ENCODE measurements at regions not wholly inside any gene's neighbourhood (a gene's known extent, or its start where the extent isn't known, plus 50 kb on each side); places are given as distances from the start of the nearest gene placed in this dataset.

DNA sequence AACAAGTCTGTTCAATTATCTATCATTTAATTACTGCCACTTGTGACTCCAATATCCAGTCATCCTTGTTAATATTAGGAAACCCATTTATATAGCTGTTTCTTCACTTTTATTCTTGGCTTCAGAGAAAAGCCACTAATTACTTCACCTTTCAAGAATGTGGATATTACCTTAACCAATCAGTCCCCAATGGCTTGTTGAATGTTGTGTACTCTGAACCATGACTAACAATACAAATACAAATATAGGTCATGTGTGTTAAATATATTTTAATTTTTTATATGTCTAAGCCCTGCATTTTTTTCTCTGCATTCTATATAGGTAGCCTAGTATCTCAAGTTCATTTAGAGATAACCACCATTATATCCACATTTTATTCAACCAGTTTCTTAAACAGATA, 1513.4 kb upstream of the AGA start:
- no peak overlapping the region for H3K4ac ChIP-seq (ENCODE audit: low read depth, low read length)
- H2AK5ac ChIP-seq (ENCODE audit: low read length): no peak overlapping the region
- H3K18ac ChIP-seq (ENCODE audit: low read length): no peak overlapping the region
- H3K9ac ChIP-seq (ENCODE audit: low read length): no peak overlapping the region
- H3K36me3 ChIP-seq (ENCODE audit: control insufficient read depth in 1 of 2, insufficient read depth in 2 of 2, low read length in 2 of 2): no peaks in the 10 kb centered on the region
- H3K9me3 ChIP-seq (ENCODE audit: insufficient read depth, low read depth, low read length): peaks cover 10% of the 10 kb centered on the region
- no peak for DNase-seq
- no peak overlapping the region for H3K23ac ChIP-seq (ENCODE audit: low read length)
- no peak overlapping the region for H4K8ac ChIP-seq (ENCODE audit: low read depth, low read length)
- no peak overlapping the region for H2AFZ ChIP-seq (ENCODE audit: insufficient read depth, low read length, poor library complexity)
- H3K4me1 ChIP-seq (ENCODE audit: control insufficient read depth in 1 of 2, insufficient read depth in 2 of 2, low read length in 2 of 2): no peaks in the 10 kb centered on the region
- H4K12ac ChIP-seq (ENCODE audit: low read depth, low read length): no peak overlapping the region
- no peak overlapping the region for H3K27ac ChIP-seq (ENCODE audit: low read depth, low read length)
- no peak overlapping the region for H2BK120ac ChIP-seq (ENCODE audit: insufficient read depth, low read length, poor library complexity)
- H3K4me2 ChIP-seq (ENCODE audit: low read length): no peak overlapping the region
- H3K79me1 ChIP-seq (ENCODE audit: low read length): no peaks in the 10 kb centered on the region
- no peaks in the 10 kb centered on the region for H3K79me2 ChIP-seq (ENCODE audit: control insufficient read depth, insufficient read depth, low read length, poor library complexity)
- no peak overlapping the region for H4K91ac ChIP-seq (ENCODE audit: low read depth, low read length)
- no peak overlapping the region for H3K4me3 ChIP-seq (ENCODE audit: low read depth, low read length)
- no peak overlapping the region for H3K14ac ChIP-seq (ENCODE audit: low read length)
- H2BK12ac ChIP-seq (ENCODE audit: low read length): no peak overlapping the region
- no peak overlapping the region for H2BK5ac ChIP-seq (ENCODE audit: low read depth, low read length, poor library complexity)
- H3K27me3 ChIP-seq (ENCODE audit: insufficient read depth, low read length): no peaks in the 10 kb centered on the region

DNA sequence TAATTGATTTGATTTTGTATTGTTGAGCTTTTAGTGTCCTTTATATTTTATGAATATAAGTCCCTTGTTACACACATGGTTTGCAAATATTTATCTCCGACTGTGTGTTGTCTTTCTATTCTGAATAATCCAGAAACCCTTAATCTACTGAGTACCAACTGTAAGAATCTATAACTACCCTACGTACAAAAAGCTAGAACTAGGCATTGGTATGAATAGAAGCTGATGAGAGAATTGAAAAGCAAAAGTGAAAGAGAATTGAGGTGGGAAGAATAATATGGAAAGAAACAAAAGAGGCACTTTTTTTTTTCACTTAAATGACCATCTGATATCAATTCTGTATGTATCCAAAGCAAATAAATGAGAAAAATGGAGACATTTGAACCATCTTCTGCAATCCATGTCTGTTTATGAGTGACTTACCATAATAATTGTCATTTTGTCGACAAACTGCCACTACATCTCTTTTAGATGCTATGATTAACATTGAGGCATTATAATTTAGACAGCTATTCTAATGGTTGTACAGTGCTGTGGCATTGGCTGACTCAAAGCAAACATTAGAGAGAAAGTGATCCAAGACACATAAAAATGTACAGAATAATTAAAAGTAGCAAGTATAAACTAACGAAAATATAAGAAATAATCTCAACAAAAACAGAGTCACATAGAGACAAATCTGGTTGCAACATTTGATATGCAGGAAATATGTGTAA, 1516.6 kb upstream of the AGA start:
- Histone ChIP-seq H2AK5ac (ENCODE audit: low read length) (no peak overlapping the region), H4K8ac (ENCODE audit: low read depth, low read length) (no peak overlapping the region), H3K9me3 (ENCODE audit: insufficient read depth, low read depth, low read length) (peaks cover 2% of the 10 kb centered on the region), H2AFZ (ENCODE audit: insufficient read depth, low read length, poor library complexity) (no peak overlapping the region), H3K79me2 (ENCODE audit: control insufficient read depth, insufficient read depth, low read length, poor library complexity) (no peaks in the 10 kb centered on the region), H3K4me1 (ENCODE audit: control insufficient read depth in 1 of 2, insufficient read depth in 2 of 2, low read length in 2 of 2) (peaks cover 0 to 3% of the 10 kb centered on the region in 2 experiments), H4K12ac (ENCODE audit: low read depth, low read length) (no peak overlapping the region), H3K23ac (ENCODE audit: low read length) (no peak overlapping the region), H3K9ac (ENCODE audit: low read length) (no peak overlapping the region), H2BK120ac (ENCODE audit: insufficient read depth, low read length, poor library complexity) (no peak overlapping the region), H3K4me2 (ENCODE audit: low read length) (no peak overlapping the region), H2BK12ac (ENCODE audit: low read length) (no peak overlapping the region), H3K27ac (ENCODE audit: low read depth, low read length) (no peak overlapping the region), H3K18ac (ENCODE audit: low read length) (no peak overlapping the region), H3K36me3 (ENCODE audit: control insufficient read depth in 1 of 2, insufficient read depth in 2 of 2, low read length in 2 of 2) (no peaks in the 10 kb centered on the region), H3K27me3 (ENCODE audit: insufficient read depth, low read length) (no peaks in the 10 kb centered on the region), H3K14ac (ENCODE audit: low read length) (no peak overlapping the region), H2BK5ac (ENCODE audit: low read depth, low read length, poor library complexity) (no peak overlapping the region), H3K79me1 (ENCODE audit: low read length) (no peaks in the 10 kb centered on the region), H4K91ac (ENCODE audit: low read depth, low read length) (no peak overlapping the region), H3K4me3 (ENCODE audit: low read depth, low read length) (no peak overlapping the region), H3K4ac (ENCODE audit: low read depth, low read length) (no peak overlapping the region)
- no CpG with 5 or more reads among the region's 4 CpGs for WGBS (ENCODE audit: extremely low coverage, insufficient coverage, insufficient read length)
- no peak for DNase-seq

DNA sequence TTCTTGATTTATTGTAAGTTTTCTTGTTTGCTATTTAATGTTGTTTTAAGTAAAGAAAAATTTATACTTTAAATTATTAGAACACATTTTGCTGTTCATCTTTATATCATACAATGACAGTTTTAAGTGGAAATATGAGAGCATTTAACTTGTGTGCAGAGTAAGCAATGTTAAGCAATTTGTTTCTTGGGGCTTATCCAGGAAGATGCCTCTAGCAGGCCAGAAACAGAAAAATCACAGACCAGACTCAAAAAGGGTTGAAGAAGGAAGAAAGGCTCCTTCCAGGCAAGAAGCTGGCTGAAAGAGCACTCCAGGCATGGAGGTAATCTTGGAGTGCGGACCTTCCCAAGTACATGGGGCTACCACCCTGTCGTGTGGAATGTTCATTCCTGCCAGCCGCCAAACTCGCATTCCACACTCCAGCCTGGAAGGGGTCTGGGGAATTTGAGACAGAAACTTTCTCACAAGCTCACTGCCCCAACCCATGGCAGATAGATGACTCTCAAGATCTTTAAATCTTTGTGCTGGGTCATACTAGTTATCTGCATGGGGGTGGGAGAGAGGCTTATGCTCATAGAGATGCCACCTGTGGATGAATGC, 1521.3 kb upstream of the AGA start:
- peaks cover 0 to 3% of the 10 kb centered on the region in 2 experiments for H3K4me1 ChIP-seq (ENCODE audit: control insufficient read depth in 1 of 2, insufficient read depth in 2 of 2, low read length in 2 of 2)
- no peak overlapping the region for H2AK5ac ChIP-seq (ENCODE audit: low read length)
- peak overlapping the region; percentile 19 for H3K4me2 ChIP-seq (ENCODE audit: low read length)
- no peak overlapping the region for H3K4ac ChIP-seq (ENCODE audit: low read depth, low read length)
- no peak overlapping the region for H2AFZ ChIP-seq (ENCODE audit: insufficient read depth, low read length, poor library complexity)
- no CpG with 5 or more reads among the region's 4 CpGs for WGBS (ENCODE audit: extremely low coverage, insufficient coverage, insufficient read length)
- no peak overlapping the region for H3K14ac ChIP-seq (ENCODE audit: low read length)
- no peaks in the 10 kb centered on the region for H3K36me3 ChIP-seq (ENCODE audit: control insufficient read depth in 1 of 2, insufficient read depth in 2 of 2, low read length in 2 of 2)
- H2BK5ac ChIP-seq (ENCODE audit: low read depth, low read length, poor library complexity): no peak overlapping the region
- no peak for DNase-seq
- no peak overlapping the region for H4K12ac ChIP-seq (ENCODE audit: low read depth, low read length)
- no peaks in the 10 kb centered on the region for H3K79me1 ChIP-seq (ENCODE audit: low read length)
- no peak overlapping the region for H3K18ac ChIP-seq (ENCODE audit: low read length)
- H2BK120ac ChIP-seq (ENCODE audit: insufficient read depth, low read length, poor library complexity): no peak overlapping the region
- no peak overlapping the region for H3K4me3 ChIP-seq (ENCODE audit: low read depth, low read length)
- peaks cover 2% of the 10 kb centered on the region for H3K9me3 ChIP-seq (ENCODE audit: insufficient read depth, low read depth, low read length)
- H3K27ac ChIP-seq (ENCODE audit: low read depth, low read length): no peak overlapping the region
- no peak overlapping the region for H2BK12ac ChIP-seq (ENCODE audit: low read length)
- H4K91ac ChIP-seq (ENCODE audit: low read depth, low read length): no peak overlapping the region
- no peaks in the 10 kb centered on the region for H3K79me2 ChIP-seq (ENCODE audit: control insufficient read depth, insufficient read depth, low read length, poor library complexity)
- H3K27me3 ChIP-seq (ENCODE audit: insufficient read depth, low read length): no peaks in the 10 kb centered on the region
- no peak overlapping the region for H4K8ac ChIP-seq (ENCODE audit: low read depth, low read length)
- H3K9ac ChIP-seq (ENCODE audit: low read length): no peak overlapping the region
- H3K23ac ChIP-seq (ENCODE audit: low read length): no peak overlapping the region

DNA sequence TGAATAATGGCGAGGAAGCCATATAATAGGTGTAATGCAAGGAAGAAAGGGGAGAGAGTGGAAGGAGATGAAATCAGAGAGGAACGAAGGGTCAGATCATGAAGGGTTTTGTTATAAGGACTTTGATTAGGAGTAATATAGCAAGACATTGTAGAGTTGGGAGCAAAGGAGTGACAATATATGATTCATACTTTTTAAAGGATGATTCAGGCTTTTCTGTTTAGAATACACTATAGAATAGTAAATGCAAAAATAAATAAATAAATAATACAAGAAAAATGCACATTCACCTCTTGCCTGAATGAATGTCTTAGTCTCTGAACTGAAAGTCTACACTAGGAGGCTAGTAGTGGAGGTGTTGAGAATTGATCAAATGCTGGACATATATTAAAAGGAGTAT, 1524.4 kb upstream of the AGA start:
- DNase-seq: no peak
- WGBS (ENCODE audit: extremely low coverage, insufficient coverage, insufficient read length): no CpG with 5 or more reads among the region's 2 CpGs
- H3K4me1 ChIP-seq (ENCODE audit: control insufficient read depth in 1 of 2, insufficient read depth in 2 of 2, low read length in 2 of 2): peaks cover 0 to 3% of the 10 kb centered on the region in 2 experiments

More for the DNA sequence above, 1524.4 kb upstream of the AGA start:
- H2AK5ac ChIP-seq (ENCODE audit: low read length): no peak overlapping the region
- H2AFZ ChIP-seq (ENCODE audit: insufficient read depth, low read length, poor library complexity): no peak overlapping the region
- H3K36me3 ChIP-seq (ENCODE audit: control insufficient read depth in 1 of 2, insufficient read depth in 2 of 2, low read length in 2 of 2): no peaks in the 10 kb centered on the region
- no peak overlapping the region for H3K23ac ChIP-seq (ENCODE audit: low read length)
- H3K79me2 ChIP-seq (ENCODE audit: control insufficient read depth, insufficient read depth, low read length, poor library complexity): no peaks in the 10 kb centered on the region
- H3K4ac ChIP-seq (ENCODE audit: low read depth, low read length): no peak overlapping the region
- no peaks in the 10 kb centered on the region for H3K79me1 ChIP-seq (ENCODE audit: low read length)
- no peak overlapping the region for H3K4me2 ChIP-seq (ENCODE audit: low read length)
- H3K18ac ChIP-seq (ENCODE audit: low read length): no peak overlapping the region
- H2BK5ac ChIP-seq (ENCODE audit: low read depth, low read length, poor library complexity): no peak overlapping the region
- H4K8ac ChIP-seq (ENCODE audit: low read depth, low read length): no peak overlapping the region
- no peak overlapping the region for H3K27ac ChIP-seq (ENCODE audit: low read depth, low read length)
- H3K4me3 ChIP-seq (ENCODE audit: low read depth, low read length): no peak overlapping the region
- no peak overlapping the region for H4K12ac ChIP-seq (ENCODE audit: low read depth, low read length)
- H4K91ac ChIP-seq (ENCODE audit: low read depth, low read length): no peak overlapping the region
- H3K14ac ChIP-seq (ENCODE audit: low read length): no peak overlapping the region
- H3K9ac ChIP-seq (ENCODE audit: low read length): no peak overlapping the region
- no peak overlapping the region for H2BK120ac ChIP-seq (ENCODE audit: insufficient read depth, low read length, poor library complexity)
- no peaks in the 10 kb centered on the region for H3K27me3 ChIP-seq (ENCODE audit: insufficient read depth, low read length)
- H2BK12ac ChIP-seq (ENCODE audit: low read length): no peak overlapping the region
- H3K9me3 ChIP-seq (ENCODE audit: insufficient read depth, low read depth, low read length): peaks cover 2% of the 10 kb centered on the region
